Stimulated activated CD8-positive, alpha-beta memory T cell treated with anti-CD3 and anti-CD28 coated beads, Interleukin-7, amount 100 ng/mL, for 24 hours (primary cell): ENCODE measurements at regions not wholly inside any gene's neighbourhood (a gene's known extent, or its start where the extent isn't known, plus 50 kb on each side); places are given as distances from the start of the nearest gene placed in this dataset.
A peak's percentile ranks its signal among the peaks of the same experiment; 100 is the strongest.

ENCODE experiments used
- DNase-seq: peaks from one replicate; pipeline ENCODE4 v3.0.0-alpha.2; 2020; ENCODE audit warnings: low read depth

GRCh38 chr7:98515201-98515600, 101.9 kb upstream of the NPTX2 start:
- no peak for DNase-seq

DNA sequence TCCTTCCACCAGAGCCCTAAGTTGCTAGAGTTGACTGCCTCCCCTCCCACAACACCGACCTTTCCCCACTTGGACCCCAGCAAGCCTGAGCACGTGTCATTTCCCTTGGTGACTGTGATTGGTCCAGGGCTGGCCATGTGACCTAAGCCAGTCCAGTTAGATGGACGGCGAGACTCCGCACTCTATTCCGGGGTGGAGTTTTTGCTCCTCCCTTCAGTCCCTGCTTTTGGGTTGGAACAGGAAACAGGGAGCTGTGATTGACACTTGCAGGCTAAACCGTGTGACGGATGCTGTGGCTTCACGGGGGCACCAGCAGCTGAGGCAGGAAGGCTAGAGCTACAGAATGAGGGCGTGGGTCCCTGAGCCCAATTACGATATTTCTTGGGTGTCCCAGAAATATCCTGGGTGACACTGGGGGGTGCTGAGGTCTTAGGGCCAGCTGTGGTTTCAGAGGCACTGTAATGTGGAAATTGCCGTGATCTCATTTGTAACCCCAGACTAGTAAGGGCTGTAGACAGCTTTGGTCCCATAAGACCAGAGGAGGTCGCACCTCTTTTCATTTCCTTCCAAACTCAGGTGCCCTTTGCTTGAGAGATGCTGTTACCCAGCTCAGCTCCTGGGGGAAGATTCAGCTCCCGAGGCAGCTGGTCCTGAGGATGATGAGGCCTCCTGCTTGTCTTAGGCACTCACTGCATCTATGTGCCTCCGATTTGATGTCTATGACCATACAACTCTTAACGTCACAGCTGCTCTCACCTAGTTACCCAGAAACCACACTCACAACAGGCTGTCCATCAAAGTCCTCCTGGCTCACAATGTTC, 102.7 kb upstream of the NPTX2 start:
- DNase-seq, result no peak

DNA sequence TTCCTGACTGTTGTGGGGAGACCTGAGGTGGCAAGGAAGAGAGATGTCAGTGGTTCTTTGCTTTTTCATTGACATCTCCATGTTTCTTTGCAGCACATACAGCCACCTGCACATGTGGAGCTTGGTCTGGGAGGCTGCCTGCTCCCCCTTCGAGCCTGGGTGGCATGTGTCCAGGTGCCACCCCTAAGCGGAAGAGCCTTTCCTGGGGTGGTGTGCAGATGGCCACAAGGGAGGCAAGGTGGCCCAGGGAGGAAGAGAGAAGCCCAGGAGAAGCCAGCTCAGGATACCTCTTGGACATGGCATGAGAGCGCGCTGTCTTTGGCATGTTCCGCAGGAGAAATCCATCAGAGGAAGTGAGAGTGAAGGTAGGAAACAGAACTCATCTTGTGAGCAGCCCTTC, 105.9 kb upstream of the NPTX2 start:
- DNase-seq, result no peak

GRCh38 chr7:98509836-98510235, 107.2 kb upstream of the NPTX2 start:
- no peak for DNase-seq

DNA sequence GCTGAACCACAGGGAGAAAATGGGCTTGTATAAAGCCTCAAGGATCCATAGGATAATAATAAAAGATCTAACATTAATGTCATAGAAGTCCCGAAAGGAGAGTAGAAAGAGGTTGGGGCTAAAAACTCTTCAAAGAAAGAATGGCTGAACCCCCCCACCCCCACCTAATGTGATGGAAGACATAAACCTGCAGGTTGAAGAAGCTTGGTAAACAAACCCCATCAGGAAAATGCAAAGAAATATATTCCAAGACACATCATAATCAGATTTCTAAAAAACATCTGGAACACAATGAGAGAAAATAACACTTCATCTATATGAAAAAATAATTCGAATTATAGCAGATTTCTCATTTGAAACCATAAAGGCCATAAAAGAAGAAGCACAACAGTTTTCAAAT, 105.6 kb upstream of the BAIAP2L1 start:
- DNase-seq, result no peak

GRCh38 chr7:98500764-98501163, 99.9 kb upstream of the BAIAP2L1 start:
- no peak for DNase-seq

- no peak for DNase-seq
Observed at GRCh38 chr7:98496618-98497017, 95.7 kb upstream of the BAIAP2L1 start.

DNA sequence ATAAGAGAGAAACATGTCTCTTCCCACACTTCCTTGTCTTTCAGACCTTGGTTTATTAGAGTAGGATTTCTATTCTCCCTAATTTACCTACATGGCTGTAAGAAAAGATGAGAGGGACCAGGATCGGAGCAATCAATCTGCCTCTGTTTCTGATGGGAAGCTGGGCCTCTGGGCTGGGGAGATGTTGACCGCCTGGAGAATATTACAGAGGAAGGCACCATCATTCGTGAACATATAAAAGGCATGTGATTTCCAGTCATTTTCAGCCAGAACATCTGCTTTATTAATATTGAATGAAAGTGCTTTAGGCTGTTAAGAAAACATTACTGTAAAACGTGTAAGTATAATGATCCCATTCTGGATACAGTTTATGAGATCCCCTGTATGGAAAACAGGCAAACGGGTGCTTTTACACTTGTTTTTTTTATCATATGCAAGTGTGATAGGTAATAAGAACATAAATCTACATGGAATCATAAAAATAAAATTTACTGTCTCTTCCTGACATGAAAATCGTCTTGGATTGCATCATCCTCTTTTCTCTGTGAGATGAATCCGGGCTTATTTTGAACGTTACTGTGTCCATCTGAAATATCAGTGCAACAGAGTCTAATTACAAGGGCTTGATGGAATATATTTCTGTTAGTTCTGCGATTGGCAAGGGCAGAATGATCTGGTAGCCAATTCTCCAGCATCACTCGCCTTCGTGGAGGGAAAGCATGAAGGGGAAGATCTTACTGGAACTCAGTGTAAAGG, 94.5 kb upstream of the BAIAP2L1 start:
- no peak for DNase-seq

GRCh38 chr7:98493030-98493778, 92.3 kb upstream of the BAIAP2L1 start:
- no peak for DNase-seq

DNA sequence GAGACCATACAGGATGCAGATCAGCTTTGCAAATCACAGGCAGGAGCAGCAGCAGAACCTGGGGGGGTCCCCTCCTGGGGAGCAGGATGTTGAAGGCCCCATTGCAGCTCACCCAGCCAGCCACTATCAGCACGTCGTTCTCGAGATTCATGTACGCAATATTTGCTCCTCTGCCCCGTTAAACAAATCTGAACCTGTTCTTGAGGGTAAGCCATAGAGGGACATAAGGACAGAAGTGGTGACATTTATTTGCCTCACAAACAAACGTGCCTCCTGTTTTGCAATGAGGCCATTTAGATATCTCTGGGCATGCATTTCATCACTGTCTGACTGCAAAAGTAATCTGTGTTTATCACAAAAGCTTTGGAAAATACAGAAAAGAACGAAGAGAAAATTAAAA, 87.3 kb upstream of the BAIAP2L1 start:
- DNase-seq, result no peak

DNA sequence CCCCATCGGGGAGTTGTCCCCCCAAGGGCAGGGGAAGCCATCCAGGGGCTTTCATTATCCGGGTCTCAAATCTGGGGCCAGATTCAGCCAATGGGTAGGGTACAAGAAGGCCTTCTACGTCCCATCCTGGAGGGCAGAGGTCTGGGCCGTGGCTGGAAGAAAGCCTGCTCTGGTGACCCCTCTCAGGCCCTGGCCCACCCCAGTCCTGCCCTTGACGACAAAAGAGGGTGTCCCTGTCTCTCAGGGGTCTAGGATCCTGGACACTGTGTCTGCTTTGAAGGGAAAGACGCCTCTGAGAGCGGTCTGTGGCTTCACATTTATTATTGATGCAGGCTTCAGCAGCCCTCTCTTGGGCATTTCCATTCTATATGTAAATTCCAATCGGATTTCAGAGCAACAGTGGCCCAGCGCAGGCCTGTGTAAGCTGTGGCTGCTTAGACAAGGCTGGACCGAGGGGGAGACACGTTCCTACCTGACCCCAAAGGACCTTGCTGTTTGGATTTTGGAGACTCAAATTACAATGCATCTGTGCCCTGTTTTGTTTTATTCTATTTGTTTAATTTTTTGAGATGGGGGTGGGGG, 83.2 kb upstream of the BAIAP2L1 start:
- no peak for DNase-seq

- DNase-seq, result no peak
Observed at GRCh38 chr7:98483276-98483963, 82.5 kb upstream of the BAIAP2L1 start.

- DNase-seq, result no peak
Observed at GRCh38 chr7:98479318-98479717, 78.4 kb upstream of the BAIAP2L1 start.

DNA sequence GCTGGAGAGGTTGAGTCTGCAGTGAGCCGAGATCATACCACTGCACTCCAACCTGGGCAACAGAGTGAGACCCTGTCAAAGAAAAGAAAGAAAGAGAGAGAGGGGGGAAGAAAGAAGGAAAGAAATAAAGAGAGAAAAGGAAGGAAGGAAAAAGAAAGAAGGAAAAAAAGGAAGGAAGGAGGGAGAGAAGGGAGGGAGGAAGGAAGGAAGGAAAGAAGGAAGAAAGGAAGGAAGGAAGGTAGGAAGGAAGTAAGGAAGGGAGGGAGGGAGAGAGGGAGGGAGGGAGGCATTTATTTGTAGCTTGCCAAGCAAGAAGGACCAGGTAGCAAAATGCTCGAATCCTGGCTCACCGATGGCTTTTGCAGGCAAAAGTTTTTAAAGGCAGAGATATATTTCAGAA, 74.5 kb upstream of the BAIAP2L1 start:
- no peak for DNase-seq

- DNase-seq, result no peak
Observed at GRCh38 chr7:98474558-98474957, 73.7 kb upstream of the BAIAP2L1 start.

GRCh38 chr7:98472521-98472954, 71.6 kb upstream of the BAIAP2L1 start:
- no peak for DNase-seq

DNA sequence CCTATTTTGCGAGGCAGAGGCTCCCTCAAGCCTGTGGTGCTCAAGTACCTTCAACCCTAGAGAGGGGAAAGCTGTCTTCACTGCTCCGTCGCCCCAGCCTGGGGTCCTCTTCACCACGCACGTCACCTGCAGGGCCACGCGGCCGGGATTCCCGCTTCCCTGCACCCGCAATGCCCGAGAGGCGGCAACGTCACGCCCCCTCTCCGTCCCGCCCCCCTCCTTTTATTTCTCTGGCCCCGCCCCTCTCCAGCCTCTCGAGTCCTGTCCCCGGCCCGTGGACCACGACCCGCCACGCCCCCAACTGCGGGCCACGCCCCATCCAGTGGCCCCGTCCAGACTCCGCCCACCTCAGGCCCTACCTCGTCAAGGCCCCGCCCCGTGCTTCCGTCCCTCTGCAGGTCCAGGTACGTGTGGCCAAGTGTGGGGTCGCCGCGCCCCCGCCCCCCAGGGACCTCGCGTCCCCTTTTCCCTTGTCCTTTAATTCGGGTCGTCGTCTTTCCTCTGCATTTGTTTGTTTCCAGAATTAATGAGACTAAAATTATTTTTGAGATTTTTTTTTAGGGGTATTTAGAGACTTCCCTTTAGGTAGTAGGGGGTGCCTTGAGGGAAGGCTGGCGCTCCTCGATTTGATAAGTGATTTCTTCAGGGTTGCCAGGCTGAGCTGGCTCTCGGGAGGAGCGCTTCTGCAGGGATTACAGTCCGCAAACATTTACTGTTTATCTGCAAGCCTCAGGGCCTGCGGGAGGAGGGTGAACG, 69.8 kb upstream of the BAIAP2L1 start:
- peak; percentile 7 for DNase-seq

GRCh38 chr7:98469088-98469487, 68.2 kb upstream of the BAIAP2L1 start:
- DNase-seq, result no peak

DNA sequence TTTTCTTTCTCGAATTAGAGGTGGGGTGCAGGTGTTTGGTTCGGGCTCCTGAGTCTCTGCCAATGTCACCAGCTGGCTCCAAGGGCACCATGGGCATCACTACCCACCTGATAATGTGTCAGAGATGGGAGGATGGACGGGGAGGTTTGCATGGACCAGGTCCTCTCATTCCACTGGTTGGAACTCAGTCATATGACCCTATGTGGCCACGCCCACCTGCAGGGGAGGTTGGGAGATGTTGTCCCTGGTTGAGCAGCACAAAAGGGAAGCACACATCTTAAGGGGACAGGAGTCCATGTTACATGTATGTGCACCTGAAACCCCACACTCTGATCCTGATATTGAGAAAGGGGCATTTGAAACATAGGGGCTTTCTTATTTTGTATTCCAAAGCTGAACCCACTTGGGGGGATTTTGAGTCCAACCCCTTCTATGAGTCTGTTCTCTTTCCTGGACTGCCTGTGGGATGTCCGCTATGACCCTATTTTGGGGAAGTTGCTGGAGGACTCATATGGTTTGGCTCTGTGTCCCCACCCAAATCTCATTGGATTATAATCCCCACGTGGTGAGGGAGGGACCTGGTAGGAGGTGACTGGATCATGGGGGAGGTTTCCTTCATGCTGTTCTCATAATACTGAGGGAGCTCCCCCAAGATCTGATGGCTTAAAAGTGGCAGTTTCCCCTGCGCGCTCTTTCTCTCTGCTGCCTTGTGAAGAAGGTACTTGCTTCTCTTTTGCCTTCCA, 66.9 kb upstream of the BAIAP2L1 start:
- no peak for DNase-seq

DNA sequence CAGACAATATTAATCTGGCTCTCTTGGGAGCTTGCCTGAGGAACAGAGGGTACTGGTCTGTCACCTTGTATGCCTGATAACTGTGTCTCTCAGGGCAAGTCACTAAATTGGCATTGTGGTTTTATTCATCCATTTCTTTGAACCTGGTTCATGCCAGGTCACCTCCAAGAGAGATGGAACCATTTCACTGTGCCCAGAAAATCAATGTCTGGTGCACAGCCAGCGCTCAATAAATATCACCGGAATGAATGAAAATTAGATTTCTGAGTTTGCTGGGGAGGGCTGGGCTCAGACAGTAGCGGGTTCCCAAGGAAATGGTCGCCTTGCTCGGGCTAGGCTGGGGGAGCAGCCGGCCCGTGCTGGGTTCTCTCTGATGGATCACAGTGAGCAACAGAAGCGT, 64.1 kb upstream of the BAIAP2L1 start:
- no peak for DNase-seq
